Stimulated activated CD8-positive, alpha-beta memory T cell treated with anti-CD3 and anti-CD28 coated beads, Interleukin-15, amount 100 ng/mL, for 48 hours (primary cell): ENCODE measurements at regions not wholly inside any gene's neighbourhood (a gene's known extent, or its start where the extent isn't known, plus 50 kb on each side); places are given as distances from the start of the nearest gene placed in this dataset.
"Not testable (repeated sequence)": the region's sequence is repeated elsewhere in the genome, so short reads cannot be mapped to it uniquely, and the experiment has no call there.

Source experiments
- DNase-seq, 2 donors: peaks; one replicate each; pipeline ENCODE4 v3.0.0-alpha.2; 2020; ENCODE audit warnings: low read depth in 2 of 2

DNA sequence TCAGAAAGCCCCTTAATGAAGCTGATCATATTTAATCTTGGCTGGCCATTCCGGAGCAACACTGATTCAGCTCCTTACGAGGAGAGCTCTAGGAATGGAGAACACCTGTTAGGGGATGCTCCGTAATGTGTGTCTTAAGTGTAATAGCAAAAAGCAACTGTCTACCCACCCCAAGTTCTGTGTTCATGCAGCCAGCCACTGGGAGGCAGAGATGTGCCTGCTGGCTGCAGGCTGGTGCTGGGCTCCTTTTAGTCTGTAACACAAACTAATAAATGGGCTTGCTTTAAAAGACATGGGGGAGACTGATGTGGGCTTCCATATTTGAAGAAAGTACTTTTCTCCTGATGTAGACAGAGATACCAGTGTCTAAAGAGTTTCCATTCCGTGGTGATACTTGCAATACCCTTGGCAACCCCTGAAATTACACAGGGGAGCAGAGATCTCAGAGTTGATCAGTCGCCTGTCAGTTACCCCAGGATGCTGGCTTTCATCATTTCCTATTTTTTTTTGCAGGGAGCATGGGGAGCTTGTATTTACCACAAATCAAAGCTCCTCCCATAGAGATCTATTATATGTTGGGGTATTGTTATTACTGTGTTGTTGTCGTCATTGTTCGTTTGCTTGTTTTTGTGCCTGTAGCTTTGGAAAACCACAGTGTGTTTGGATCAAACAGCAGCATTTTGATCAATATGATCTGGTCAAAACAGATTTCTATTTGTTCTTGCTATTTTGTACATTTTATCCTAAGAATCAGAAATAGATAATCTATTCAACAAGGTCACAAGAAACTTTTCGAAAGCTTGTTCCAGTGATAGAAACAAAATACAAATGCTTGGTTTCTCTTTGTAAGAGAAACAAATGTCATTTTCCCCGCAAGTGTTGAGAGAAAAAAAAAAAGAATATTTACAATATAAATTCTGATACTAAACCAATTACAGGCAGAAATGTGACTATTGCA is 65.8 kb downstream of the MTX3 start:
- no peak for DNase-seq

DNA sequence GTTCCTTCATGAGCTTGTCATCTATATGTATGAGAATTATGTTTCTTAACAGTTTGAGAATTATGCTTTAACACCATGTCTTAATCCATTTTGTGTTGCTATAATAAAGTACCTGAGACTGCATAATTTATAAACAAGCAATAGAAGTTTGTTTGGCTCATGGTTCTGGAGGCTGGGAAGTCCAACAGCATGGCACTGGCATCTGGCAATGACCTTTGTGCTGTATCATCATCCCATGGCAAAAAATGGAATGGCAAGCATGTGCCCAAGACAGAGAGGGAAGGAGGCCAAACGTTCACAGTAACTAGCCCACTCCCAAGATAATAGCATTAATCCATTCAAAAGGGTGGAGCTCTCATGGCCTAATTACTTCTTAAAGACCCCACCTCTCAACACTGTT is 67.6 kb downstream of the MTX3 start:
- no peak for DNase-seq

DNA sequence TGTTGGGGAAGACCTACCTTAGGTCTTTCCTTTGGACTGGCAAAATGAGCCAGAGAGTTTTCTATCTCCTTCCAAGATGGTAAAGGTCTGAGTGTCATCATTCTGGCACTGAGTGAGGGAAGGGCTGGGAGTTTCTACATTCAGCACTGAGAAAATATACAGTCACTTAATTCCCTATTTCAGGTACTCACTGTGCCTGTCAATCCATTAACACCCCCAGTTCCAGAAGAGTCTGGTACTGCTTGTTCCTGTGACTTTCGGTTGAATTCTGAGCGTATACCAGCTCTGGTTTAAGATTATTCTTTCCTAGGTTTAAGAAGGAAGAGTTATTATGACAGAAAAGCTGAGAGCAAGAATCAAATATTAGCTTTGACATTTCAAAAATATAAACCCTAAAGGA is 68.4 kb downstream of the MTX3 start:
- no peak for DNase-seq

DNA sequence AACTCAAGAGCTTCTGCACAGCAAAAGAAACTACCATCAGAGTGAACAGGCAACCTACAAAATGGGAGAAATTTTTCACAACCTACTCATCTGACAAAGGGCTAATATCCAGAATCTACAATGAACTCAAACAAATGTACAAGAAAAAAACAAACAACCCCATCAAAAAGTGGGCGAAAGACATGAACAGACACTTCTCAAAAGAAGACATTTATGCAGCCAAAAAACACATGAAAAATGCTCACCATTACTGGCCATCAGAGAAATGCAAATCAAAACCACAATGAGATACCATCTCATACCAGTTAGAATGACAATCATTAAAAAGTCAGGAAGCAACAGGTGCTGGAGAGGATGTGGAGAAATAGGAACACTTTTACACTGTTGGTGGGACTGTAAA is 83.6 kb downstream of the MTX3 start:
- not testable (repeated sequence) for DNase-seq

DNA sequence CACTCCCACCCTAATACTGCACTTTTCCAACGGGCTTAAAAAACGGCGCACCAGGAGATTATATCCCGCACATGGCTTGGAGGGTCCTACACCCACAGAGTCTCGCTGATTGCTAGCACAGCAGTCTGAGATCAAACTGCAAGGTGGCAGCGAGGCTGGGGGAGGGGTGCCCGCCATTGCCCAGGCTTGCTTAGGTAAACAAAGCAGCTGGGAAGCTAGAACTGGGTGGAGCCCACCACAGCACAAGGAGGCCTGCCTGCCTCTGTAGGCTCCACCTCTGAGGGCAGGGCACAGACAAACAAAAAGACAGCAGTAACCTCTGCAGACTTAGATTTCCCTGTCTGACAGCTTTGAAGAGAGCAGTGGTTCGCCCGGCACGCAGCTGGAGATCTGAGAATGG is 88.5 kb downstream of the MTX3 start:
- not testable (repeated sequence) for DNase-seq

DNA sequence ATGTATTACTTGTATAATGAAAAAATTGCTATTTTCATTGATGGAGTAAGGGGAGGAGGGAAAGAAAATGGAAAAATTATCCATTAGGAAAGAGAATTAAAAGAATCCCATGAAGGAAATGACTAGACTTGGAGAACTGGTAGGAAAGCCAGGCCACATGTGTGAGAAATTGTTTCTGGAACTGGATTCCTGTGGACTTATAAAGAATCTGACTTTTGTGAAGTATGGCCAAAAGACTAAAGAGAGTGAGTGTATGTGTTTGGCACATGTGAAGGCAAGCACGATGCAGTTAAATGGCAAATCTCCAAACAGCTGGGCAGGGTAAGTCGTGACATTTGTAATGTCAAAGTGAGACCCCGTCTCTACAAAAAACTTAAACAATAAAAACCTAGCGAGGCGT is 89.4 kb downstream of the MTX3 start:
- no peak for DNase-seq

DNA sequence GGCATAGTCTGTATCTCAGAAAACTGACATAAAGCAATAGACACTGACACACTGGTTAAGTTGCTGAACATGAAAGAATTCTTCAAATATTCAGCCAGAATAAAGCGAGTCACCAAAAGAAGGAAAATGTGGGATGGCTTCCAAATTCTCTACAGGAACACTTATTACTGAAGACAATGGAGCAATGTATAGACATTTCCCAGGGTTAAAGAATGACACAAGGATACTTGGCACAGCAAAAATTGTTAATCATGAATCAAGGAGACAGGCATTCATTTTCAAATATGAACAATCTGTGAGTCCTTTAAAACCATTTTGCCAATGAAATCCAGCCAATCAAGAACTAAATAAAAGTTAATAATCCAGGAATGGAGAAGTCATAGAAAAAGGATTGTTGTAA is 92.5 kb downstream of the MTX3 start:
- no peak for DNase-seq

DNA sequence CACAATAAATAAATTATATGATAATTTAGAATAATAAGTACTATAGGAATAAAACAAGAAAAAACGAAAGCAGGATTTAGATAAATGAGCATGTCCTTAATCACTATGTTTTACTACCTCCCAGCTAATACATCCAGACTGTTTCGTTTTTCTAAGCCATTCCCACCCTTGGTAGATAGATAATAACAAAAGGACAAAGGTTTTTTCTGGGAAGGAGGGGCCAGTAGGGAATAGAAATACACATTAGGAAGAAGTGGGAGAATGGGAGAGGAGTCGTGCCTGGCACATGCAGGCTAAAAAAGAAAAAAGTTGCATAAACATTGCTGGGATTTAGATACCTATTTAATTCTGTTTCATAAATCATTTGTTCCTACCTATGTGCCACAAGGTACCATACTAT is 97.1 kb downstream of the MTX3 start:
- DNase-seq = no peak

DNA sequence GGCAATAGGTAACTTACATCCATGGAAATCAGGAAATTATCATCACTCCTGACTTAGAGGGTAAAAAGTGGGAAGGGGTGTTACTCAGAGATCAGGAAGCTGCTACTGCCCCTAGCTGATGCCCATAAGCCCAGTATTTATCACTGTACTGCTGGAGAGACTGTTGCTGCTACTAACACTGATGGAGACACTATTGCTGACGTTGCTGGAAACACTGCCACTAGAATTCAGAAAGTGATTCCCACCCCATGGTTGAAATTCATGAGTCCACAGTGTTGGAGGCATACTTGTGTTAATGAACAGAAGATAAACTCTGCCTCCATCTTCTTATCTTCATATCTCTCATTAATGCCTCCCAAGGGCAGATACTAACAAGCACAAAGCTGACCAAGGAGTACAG is 97.6 kb downstream of the MTX3 start:
- no peak for DNase-seq

DNA sequence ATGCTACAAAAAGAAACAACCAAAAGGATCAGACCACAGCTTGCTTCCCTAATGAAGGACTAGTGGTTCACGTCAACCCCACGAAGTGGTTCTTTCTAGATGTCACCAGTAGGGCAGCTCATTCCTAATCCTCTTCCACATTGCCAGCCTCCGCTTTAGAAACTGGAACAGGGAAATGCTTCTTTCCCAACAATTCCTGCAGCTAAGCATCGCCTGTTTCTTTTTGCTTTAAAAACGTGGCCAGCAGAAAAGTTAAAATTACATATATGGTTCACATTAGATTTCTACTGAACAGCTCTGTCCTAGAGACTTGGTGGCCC is 100.2 kb downstream of the MTX3 start:
- DNase-seq = no peak

DNA sequence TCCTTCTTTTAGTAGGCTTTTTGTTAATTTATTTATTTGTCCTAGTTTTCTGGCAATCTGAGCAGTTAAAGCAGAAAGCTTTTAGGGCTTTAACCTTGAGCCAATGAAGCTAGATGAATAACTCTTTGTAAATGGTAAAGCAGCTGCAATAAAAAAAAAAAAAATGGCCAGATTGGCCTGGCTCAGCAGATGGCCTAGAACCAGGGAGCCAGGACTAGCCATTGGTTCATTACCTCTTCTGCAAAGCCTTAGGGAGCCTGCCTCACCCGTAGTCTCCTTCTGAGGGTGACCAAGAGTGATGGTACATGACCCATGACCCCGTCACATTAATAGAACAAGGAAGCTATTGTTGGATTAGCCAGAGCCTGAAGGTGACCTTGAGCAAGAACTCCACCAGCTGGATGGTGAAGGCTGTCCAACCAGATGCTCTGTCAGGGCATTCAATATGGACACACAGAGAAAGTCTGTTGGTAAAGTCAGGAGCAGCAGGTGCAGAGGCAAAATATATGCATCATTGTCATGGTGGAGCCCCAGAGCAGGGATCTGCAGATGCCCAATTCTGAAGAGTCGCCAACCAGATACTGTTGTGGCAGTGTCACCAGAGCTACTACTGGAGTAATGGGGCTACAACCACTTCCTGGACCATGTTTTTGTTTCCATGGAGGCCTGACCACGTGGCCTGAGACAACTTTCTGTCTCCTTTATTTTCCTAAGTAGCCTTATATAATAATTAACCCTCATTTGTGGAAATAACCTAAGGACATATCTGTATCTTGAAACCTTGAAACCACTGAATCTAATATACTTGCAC is 100.7 kb downstream of the MTX3 start:
- no peak for DNase-seq

DNA sequence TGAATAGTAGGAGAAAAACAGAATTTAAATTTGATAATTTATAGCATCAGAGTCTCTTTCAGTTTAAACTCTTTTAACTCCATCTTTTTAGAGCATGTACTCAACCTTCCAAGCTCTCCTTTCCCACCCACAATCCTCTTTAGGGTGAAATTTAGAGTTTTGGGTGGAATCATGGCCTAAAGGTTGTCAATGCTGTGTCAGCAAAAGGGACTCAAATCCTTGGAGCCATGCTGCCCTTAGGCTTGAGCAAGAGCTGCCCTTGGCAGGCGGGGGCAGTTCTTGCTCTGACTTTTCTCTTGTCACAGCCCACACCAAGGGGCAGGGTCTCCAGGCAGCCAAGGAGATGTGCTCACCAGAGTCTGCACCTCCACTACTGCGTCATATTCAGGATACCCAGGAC is 102.4 kb downstream of the MTX3 start:
- DNase-seq = no peak

DNA sequence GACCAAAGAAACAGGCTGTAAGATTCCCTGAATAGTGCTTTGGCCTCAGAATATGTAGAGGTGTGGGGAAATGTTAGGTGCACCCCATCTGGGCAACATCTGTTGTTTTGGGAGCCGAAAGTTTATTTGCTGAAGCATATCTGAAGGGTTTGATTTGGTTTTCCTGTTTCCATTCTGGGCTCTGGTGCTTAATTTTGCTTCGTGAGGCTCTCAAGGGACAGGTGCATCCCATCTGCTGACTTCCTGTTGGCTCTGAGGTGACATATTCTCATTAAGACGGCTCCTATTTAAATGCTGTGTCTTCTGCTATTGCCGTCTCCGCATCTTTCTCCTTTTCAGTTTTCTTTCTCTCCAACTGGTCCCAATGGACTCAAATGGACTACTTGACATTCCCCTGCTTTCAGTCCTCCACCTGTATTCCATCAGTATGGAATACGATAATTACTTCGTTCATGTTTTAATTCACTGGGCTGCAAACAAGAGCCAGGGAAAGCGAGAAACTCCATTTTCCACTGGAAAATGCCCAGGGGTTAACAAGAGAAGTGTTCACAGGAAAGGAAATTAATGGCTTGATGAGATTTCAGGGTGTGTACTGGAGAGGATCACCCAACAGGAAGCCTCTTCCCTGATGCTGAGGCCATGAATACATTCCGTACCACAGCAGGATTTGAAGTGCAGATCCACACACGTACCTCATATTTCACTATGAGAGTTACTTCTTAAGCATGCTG is 104.0 kb downstream of the MTX3 start:
- no peak for DNase-seq

DNA sequence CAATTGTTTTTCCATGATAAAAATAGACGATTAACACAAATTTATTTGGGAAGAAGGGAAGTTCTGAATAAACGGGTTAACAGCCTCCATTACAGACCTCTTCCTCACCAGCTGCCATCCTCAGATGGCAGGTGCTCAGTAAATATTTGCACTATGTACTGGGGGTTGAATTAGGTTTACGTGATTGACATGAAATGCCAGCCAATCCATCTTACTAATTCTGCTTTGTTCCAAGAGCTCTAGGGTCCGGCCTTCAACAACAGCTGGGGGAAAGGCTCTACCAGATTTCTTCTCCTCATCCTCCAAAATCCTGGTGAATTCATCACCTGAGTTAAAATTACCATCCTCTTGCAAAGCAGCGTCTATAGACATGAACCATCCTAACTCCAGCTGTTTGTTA is 104.6 kb downstream of the MTX3 start:
- no peak for DNase-seq

DNA sequence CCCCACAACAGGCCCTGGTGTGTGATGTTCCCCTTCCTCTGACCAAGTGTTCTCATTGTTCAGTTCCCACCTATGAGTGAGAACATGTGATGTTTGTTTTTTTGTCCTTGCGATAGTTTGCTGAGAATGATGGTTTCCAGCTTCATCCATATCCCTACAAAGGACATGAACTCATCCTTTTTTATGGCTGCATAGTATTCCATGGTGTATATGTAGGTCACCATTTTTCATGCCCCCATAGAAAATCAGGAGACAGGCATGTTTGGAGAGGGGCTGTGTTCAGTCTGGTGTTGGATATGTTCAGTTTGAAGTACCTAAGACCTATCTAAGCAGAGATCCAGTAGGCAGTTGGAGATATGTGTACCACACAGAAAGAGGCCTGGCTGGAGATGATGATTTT is 111.2 kb downstream of the MTX3 start:
- not testable (repeated sequence) for DNase-seq

DNA sequence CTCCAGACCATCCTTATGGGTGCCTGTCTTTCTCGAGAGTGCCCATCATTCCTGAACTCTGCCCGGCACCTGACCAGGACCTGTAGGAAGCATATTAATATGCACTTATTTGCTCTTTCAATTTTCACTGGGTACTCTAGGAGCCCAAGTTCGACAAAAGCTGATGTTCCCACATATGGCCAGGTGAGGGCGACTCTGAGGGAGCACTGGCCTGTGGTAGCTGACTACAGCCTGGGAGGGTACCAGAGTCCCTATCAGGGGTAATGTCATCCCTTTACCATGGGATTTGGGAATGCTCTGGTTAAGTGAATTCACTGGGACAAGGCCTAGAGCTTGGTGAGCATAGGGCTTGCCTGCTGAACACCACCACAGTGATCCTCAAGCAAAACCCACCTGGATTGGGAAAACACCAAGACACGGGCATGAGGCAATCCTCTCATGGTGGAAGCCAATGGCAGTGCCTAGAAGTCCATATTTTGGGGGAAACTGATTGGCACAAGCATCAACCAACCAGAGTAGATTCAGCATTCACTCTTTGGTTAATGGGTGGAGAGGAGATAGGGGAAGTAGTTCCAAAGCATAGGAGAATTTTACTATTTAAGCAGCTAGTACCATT is 112.2 kb downstream of the MTX3 start:
- peak; percentile 14 to 19 for DNase-seq

DNA sequence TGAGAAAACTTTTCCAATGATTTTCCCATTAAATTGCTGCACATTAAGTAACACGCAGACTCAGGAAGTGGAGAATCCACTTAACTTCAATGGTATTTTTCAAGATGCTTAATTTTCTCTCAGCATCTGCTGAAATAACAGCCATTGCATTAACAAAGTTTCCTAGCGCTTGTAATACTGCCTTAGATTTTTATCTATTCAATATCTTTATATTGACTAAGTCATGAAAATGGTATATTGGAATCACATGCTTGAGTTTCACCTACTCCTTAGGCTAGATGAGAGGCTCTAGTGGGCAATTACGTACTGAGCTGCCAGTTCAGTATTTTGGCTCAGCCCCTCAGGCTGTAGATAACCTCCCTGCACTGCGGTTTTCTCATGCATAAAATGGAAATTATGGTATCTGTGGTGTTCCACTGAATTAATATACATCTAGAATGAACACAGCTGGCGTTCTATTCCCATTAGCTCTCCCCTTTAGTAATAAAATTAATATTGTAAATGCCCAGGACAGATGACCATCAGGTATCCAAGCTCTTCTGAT is 112.9 kb downstream of the MTX3 start:
- DNase-seq = no peak

DNA sequence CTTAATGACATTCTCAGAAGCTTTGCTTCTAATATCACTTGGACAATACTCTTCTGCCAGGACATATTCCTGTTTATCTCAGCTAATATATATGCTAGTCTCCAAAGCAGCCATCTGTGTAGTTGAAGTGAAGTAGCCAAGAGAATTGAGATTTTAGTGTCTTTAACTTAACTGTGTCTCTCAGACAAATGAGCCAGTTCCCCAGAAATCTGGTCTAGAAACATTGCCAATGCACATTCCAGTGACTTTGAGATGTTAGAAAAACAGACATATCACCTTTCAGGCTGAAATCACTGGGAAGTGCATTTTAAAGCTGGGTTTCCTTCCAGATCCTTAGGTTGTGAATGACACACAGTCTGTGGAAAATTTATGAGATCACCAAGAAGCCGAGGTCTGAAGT is 114.6 kb downstream of the MTX3 start:
- no peak for DNase-seq

DNA sequence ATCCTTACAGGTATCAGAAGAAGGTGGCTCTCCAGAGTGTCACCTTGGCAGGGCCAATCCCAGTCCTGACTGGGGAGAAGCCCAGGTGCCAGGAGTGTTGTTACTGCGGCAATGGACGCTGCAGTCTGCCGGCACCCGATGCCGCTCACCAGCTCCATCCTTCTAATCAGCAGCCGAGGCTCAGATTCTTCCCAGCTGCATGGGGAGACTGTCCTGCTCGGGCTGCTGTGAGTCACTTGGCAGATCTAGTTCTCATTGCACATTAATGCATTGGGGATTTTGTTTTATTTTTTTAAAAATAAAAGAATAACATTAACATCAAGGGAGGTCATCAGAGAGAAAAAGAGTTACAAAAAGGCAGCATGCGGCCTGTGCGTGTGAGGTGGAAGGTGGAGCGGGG is 115.8 kb downstream of the MTX3 start:
- DNase-seq = no peak

DNA sequence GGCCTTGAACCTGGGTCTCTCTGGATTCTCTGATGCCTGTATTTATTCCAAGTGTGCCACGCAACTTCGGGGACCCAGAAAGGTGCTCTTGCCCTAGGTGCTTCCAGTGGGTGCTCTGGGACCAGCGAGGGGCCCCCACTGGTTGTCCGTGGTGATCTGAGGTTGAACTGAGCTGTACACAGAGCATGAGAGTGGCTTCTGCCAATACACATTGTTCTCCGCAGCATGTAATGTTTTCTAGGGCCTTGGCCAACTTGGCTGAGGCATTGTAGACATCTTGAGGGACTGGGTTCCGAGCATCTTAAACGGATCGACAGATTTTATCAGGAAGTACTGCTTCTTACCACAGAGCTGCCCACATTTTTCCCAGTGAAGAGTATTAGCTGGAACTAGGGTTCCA is 117.9 kb downstream of the MTX3 start:
- no peak for DNase-seq

DNA sequence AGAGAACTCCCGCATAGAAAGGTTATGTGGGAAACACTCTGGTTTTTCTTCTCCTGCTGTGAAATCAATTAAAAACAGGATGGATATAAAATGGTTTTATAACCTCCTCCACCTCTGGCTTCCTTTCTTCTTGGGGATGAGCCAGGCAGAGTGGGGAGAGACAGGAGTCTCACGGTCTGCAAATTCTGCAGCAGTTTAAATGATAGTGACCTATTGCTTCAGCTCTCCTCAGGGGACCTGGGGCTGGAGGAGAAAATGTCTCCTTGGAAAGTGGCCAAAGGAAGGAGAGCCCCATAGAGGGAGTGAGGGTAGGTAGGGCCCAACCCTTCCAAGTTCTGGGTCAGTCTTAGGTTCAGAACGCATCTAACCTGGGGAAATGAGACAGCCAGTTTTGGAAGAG is 118.8 kb downstream of the MTX3 start:
- DNase-seq = no peak
